Suppressor macrophage treated with lipopolysaccharide for 4 hours (primary cell): ENCODE measurements at regions not wholly inside any gene's neighbourhood (a gene's known extent, or its start where the extent isn't known, plus 50 kb on each side); places are given as distances from the start of the nearest gene placed in this dataset.

ENCODE experiments used
- DNase-seq: peaks from one replicate; pipeline ENCODE4 v3.0.0-alpha.2; 2020

GRCh38 chr4:119696963-119697362, 68.4 kb upstream of the PDE5A start:
- DNase-seq, result no peak

GRCh38 chr4:119695216-119695615, 66.6 kb upstream of the PDE5A start:
- no peak for DNase-seq

GRCh38 chr4:119693126-119693525, 64.5 kb upstream of the PDE5A start:
- DNase-seq, result no peak

GRCh38 chr4:119692001-119692400, 63.4 kb upstream of the PDE5A start:
- DNase-seq, result no peak

- DNase-seq, result no peak
These were observed 62.3 kb upstream of the PDE5A start for GRCh38 chr4:119690871-119691270.

GRCh38 chr4:119688446-119688845, 59.8 kb upstream of the PDE5A start:
- no peak for DNase-seq

GRCh38 chr4:119684463-119684862, 55.9 kb upstream of the PDE5A start:
- no peak for DNase-seq

- no peak for DNase-seq
These were observed 54.9 kb upstream of the PDE5A start for GRCh38 chr4:119683518-119683917.

GRCh38 chr4:119682099-119682498, 53.5 kb upstream of the PDE5A start:
- no peak for DNase-seq

- no peak for DNase-seq
These were observed 50.6 kb upstream of the PDE5A start for GRCh38 chr4:119679251-119679650.

- no peak for DNase-seq
These were observed 50.2 kb upstream of the PDE5A start for GRCh38 chr4:119678761-119679160.
